Transverse colon (tissue), 4 donors: ENCODE measurements at regions not wholly inside any gene's neighbourhood (a gene's known extent, or its start where the extent isn't known, plus 50 kb on each side); places are given as distances from the start of the nearest gene placed in this dataset.

ENCODE experiments used
- DNase-seq: peaks from one replicate; pipeline ENCODE4 v3.0.0-alpha.2; 2019
- H3K27ac ChIP-seq, 4 donors: fragments of 200-600 bp; sonication (generic); 2 replicates each; pipeline ENCODE4 v1.5.1; 2016 to 2018; ENCODE audit warnings: inconsistent platforms in 4 of 4
- H3K27me3 ChIP-seq: fragments of 200-600 bp; sonication (generic); 2 replicates; pipeline ENCODE4 v1.5.1; 2017; ENCODE audit warnings: inconsistent platforms
- H3K36me3 ChIP-seq, 4 donors: fragments of 200-600 bp; sonication (generic); 2 replicates each; pipeline ENCODE4 v1.5.1; 2017 to 2019; ENCODE audit warnings: inconsistent platforms in 4 of 4
- H3K4me1 ChIP-seq, 4 donors: fragments of 200-600 bp; sonication (generic); 2 replicates each; pipeline ENCODE4 v1.5.1; 2017 to 2020; ENCODE audit warnings: inconsistent platforms in 4 of 4
- H3K4me3 ChIP-seq, 4 donors: fragments of 200-600 bp; sonication (generic); 1 replicate in 1 of 4; 2 replicates in 3 of 4; pipeline versions ENCODE4 v1.5.1 to v1.6.1; 2017 to 2019; ENCODE audit warnings: inconsistent platforms in 4 of 4
- H3K9me3 ChIP-seq, 2 donors: fragments of 200-600 bp; sonication (generic); 2 replicates each; pipeline ENCODE4 v1.5.1; 2017 to 2019; ENCODE audit warnings: inconsistent platforms in 2 of 2
- EP300 ChIP-seq: sonication (generic); formaldehyde crosslinking; IDR thresholded peaks from one replicate; pipeline ENCODE4 v1.6.1; 2017; ENCODE audit warnings: antibody characterized with exemption, low read depth
- POLR2A ChIP-seq: fragments of 450-650 bp; IDR thresholded peaks from one replicate; pipeline ENCODE4 v1.6.1; 2016; ENCODE audit warnings: antibody characterized with exemption, mild to moderate bottlenecking, moderate library complexity
- POLR2AphosphoS5 ChIP-seq, 3 donors: sonication (generic); formaldehyde crosslinking; IDR thresholded peaks; one replicate each; pipeline ENCODE4 v1.6.1; 2016; ENCODE audit warnings: antibody characterized with exemption in 3 of 3
- WGBS, 2 donors: methylation state at CpG; one replicate each; pipeline ENCODE4 v1.1.5; 2018; ENCODE audit warnings: low coverage in 1 of 2; 5-methylcytosine and 5-hydroxymethylcytosine counted together
- in situ Hi-C, 4 donors: fragments of 200-750 bp; cut with MboI; loops; one replicate each; pipeline versions ENCODE4 v1.15.0 to v1.15.1; 2017; ENCODE audit warnings: low sequenced_read_pairs in 3 of 4, low pct_ligation_motif_present in 1 of 4, low pct_unique_long_range_greater_than_20kb in 1 of 4
- intact Hi-C: fragments of 100-400 bp; cut with DNase I; formaldehyde crosslinking; loops from one replicate; pipeline ENCODE4 v1.15.1; 2023; ENCODE audit warnings: low total_unique reads
- TF ChIP-seq, protein P1 (sequence below), 5 experiments: fragments of 200-600 bp in 3 of 5; fragments of 450-650 bp in 2 of 5; sonication (generic) in 3 of 5; IDR thresholded peaks; 1 replicate in 2 of 5; 2 replicates in 3 of 5; pipeline ENCODE4 v1.5.1; 2016 to 2017; ENCODE audit warnings: antibody characterized with exemption in 5 of 5, inconsistent platforms in 3 of 5, mild to moderate bottlenecking in 2 of 5, moderate library complexity in 1 of 5

DNA sequence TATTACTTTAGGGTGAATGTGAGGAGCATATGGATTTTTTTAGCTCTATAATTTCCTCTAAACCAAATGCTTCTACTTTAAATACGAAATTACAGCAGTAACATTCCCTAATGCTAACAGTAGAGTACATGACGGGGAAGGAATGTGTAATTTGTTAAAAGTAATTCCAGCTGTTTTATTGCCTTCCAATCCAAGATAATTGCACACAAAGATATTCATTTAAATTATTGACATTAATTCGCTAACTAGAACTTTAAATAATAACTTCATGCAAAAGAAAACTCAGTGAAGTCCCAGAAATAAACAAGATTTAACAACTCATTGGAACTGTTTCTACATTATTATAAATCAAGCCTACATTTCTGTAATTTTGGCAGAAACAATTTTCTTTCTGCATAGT, 261.4 kb upstream of the CFAP20DC start:
- no peaks in the 10 kb centered on the region for H3K27me3 ChIP-seq
- TF ChIP-seq POLR2AphosphoS5 (IDR thresholded peaks at IDR 0.05) (no peak), POLR2A (no peak), EP300 (no peak)
- TF ChIP-seq, protein P1, sequence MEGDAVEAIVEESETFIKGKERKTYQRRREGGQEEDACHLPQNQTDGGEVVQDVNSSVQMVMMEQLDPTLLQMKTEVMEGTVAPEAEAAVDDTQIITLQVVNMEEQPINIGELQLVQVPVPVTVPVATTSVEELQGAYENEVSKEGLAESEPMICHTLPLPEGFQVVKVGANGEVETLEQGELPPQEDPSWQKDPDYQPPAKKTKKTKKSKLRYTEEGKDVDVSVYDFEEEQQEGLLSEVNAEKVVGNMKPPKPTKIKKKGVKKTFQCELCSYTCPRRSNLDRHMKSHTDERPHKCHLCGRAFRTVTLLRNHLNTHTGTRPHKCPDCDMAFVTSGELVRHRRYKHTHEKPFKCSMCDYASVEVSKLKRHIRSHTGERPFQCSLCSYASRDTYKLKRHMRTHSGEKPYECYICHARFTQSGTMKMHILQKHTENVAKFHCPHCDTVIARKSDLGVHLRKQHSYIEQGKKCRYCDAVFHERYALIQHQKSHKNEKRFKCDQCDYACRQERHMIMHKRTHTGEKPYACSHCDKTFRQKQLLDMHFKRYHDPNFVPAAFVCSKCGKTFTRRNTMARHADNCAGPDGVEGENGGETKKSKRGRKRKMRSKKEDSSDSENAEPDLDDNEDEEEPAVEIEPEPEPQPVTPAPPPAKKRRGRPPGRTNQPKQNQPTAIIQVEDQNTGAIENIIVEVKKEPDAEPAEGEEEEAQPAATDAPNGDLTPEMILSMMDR (IDR thresholded peaks at IDR 0.05): no peak
- H3K4me1 ChIP-seq: no peaks in the 10 kb centered on the region
- no peak overlapping the region for H3K27ac ChIP-seq
- in situ Hi-C loops: no loop called here
- no peaks in the 10 kb centered on the region for H3K9me3 ChIP-seq
- H3K4me3 ChIP-seq: no peak overlapping the region
- DNase-seq: no peak
- WGBS, 2 donors: 70 to 72% methylated on average over 3 of the region's 3 CpGs
- intact Hi-C loops: no loop called here
- no peaks in the 10 kb centered on the region for H3K36me3 ChIP-seq

DNA sequence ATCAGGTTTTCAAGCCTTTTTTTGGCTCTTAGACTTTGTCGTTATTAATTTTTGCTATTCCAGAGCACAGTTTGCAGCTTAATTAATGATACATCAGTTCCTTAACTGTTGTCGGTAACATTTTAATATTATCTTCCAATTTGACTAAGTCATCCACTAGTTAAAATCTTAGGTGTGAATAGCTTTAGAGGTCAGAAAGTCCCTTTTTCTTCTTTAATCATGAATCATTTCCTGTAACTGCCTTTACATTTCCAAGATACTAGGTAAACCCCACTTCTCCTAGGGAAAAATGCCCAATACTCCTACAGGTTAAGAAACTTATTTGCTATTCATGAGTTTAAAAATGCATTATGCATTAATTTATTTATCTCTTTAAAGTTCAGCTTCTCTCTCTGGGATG, 260.9 kb upstream of the CFAP20DC start:
- H3K4me3 ChIP-seq: no peak overlapping the region
- no peaks in the 10 kb centered on the region for H3K27me3 ChIP-seq
- no peaks in the 10 kb centered on the region for H3K36me3 ChIP-seq
- in situ Hi-C loops: no loop called here
- intact Hi-C loops: no loop called here
- H3K9me3 ChIP-seq: no peaks in the 10 kb centered on the region
- no peak overlapping the region for H3K27ac ChIP-seq
- TF ChIP-seq POLR2A (no peak), EP300 (no peak), POLR2AphosphoS5 (IDR thresholded peaks at IDR 0.05) (no peak)
- TF ChIP-seq, protein P1 (IDR thresholded peaks at IDR 0.05): no peak
- WGBS, 2 donors: 73 to 80% methylated on average over 2 of the region's 2 CpGs
- no peak for DNase-seq
- H3K4me1 ChIP-seq: no peaks in the 10 kb centered on the region

DNA sequence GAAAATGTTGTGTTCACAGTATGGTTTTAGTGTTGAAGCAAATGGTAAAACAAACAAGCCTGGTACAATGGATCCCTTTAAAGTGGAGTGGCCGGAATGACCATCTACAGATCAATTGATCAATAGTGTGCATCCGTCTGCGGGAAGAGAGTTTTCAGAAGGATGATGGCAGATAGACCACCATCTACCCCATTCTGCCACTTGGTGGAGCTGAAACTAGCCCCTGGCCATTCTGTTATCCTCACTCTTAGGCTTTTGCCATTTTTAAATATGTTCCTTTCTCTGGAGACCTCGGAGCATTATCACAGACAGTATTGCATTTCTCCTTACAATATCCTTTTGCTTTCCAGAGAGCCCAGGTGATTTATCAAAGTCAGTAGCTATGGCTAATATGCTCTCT, 258.9 kb upstream of the CFAP20DC start:
- H3K4me3 ChIP-seq: no peak overlapping the region
- 20 to 87% methylated on average over 1 to 4 of the region's 4 CpGs for WGBS, 2 donors
- TF ChIP-seq POLR2AphosphoS5 (IDR thresholded peaks at IDR 0.05): no peak
- TF ChIP-seq, protein P1 (IDR thresholded peaks at IDR 0.05): no peak
- no peak for TF ChIP-seq POLR2A
- no peak for TF ChIP-seq EP300
- H3K9me3 ChIP-seq: no peaks in the 10 kb centered on the region
- in situ Hi-C loops: no loop called here
- intact Hi-C loops: no loop called here
- no peaks in the 10 kb centered on the region for H3K27me3 ChIP-seq
- no peak for DNase-seq
- H3K4me1 ChIP-seq: no peaks in the 10 kb centered on the region
- no peak overlapping the region for H3K27ac ChIP-seq
- no peaks in the 10 kb centered on the region for H3K36me3 ChIP-seq

DNA sequence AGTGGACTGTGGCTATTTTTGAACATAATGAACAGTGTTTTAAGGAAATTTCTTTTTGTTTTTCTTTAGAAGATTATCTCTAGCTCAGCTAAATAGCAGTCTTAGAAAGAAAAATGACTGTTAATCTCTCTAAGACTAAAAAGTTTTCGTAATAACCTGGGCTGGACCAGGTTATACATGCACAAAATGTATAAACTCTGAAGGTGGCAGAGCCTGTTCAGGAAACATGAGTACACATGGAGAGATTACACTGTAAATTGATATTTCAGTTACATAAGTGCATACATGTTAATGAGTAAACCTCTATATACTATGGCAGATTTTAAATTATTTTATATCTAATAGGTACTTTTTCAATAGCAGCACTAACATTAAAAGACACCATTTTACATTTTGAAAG, 258.2 kb upstream of the CFAP20DC start:
- in situ Hi-C loops: no loop called here
- intact Hi-C loops: no loop called here
- no peak for DNase-seq
- no peaks in the 10 kb centered on the region for H3K27me3 ChIP-seq
- 70 to 82% methylated on average over 1 of the region's 1 CpG for WGBS, 2 donors
- no peak overlapping the region for H3K4me3 ChIP-seq
- H3K9me3 ChIP-seq: no peaks in the 10 kb centered on the region
- H3K4me1 ChIP-seq: no peaks in the 10 kb centered on the region
- TF ChIP-seq POLR2AphosphoS5 (IDR thresholded peaks at IDR 0.05): no peak
- no peak for TF ChIP-seq EP300
- TF ChIP-seq, protein P1 (IDR thresholded peaks at IDR 0.05): no peak
- no peak for TF ChIP-seq POLR2A
- H3K27ac ChIP-seq: no peak overlapping the region
- no peaks in the 10 kb centered on the region for H3K36me3 ChIP-seq
